GM04503 (cell line): ENCODE measurements at regions not wholly inside any gene's neighbourhood (a gene's known extent, or its start where the extent isn't known, plus 50 kb on each side); places are given as distances from the start of the nearest gene placed in this dataset.
"Not testable (repeated sequence)": the region's sequence is repeated elsewhere in the genome, so short reads cannot be mapped to it uniquely, and the experiment has no call there.

Source experiments
- DNase-seq: peaks from one replicate; pipeline ENCODE4 v3.0.0-alpha.2; 2012; ENCODE audit warnings: low read depth

- no peak for DNase-seq
Measured at GRCh38 chr4:108458681-108459080, 161.7 kb upstream of the RPL34 start.

- DNase-seq = no peak
Measured at GRCh38 chr4:108454227-108454626, 166.1 kb upstream of the RPL34 start.

GRCh38 chr4:108453366-108453765 is 167.0 kb upstream of the RPL34 start:
- no peak for DNase-seq

- DNase-seq = no peak
Measured at GRCh38 chr4:108450236-108450898, 170.0 kb upstream of the RPL34 start.

GRCh38 chr4:108449129-108449528 is 171.2 kb upstream of the RPL34 start:
- DNase-seq = no peak

GRCh38 chr4:108446556-108446955 is 173.8 kb upstream of the RPL34 start:
- DNase-seq = no peak

GRCh38 chr4:108445716-108446115 is 174.7 kb upstream of the RPL34 start:
- DNase-seq = no peak

GRCh38 chr4:108443585-108443984 is 176.8 kb upstream of the RPL34 start:
- no peak for DNase-seq

GRCh38 chr4:108433832-108434231 is 186.5 kb upstream of the RPL34 start:
- no peak for DNase-seq

GRCh38 chr4:108433394-108433793 is 187.0 kb upstream of the RPL34 start:
- DNase-seq = not testable (repeated sequence)

- no peak for DNase-seq
Measured at GRCh38 chr4:108432418-108432817, 188.0 kb upstream of the RPL34 start.

GRCh38 chr4:108431986-108432385 is 188.4 kb upstream of the RPL34 start:
- no peak for DNase-seq

- no peak for DNase-seq
Measured at GRCh38 chr4:108430921-108431320, 189.5 kb upstream of the RPL34 start.

- DNase-seq = no peak
Measured at GRCh38 chr4:108429662-108430061, 190.7 kb upstream of the RPL34 start.

GRCh38 chr4:108428923-108429322 is 191.5 kb upstream of the RPL34 start:
- DNase-seq = no peak

- DNase-seq = no peak
Measured at GRCh38 chr4:108427946-108428485, 192.4 kb upstream of the RPL34 start.

GRCh38 chr4:108426493-108426892 is 193.9 kb upstream of the RPL34 start:
- DNase-seq = no peak

- DNase-seq = peak; percentile 21
Measured at GRCh38 chr4:108425988-108426387, 194.4 kb upstream of the RPL34 start.

GRCh38 chr4:108417923-108418322 is 202.5 kb upstream of the RPL34 start:
- no peak for DNase-seq

- no peak for DNase-seq
Measured at GRCh38 chr4:108416831-108417230, 203.5 kb upstream of the RPL34 start.

GRCh38 chr4:108415389-108415788 is 205.0 kb upstream of the RPL34 start:
- DNase-seq = no peak

- DNase-seq = no peak
Measured at GRCh38 chr4:108411836-108412235, 208.5 kb upstream of the RPL34 start.

GRCh38 chr4:108409691-108410090 is 210.7 kb upstream of the RPL34 start:
- DNase-seq = not testable (repeated sequence)

- no peak for DNase-seq
Measured at GRCh38 chr4:108405586-108405985, 214.8 kb upstream of the RPL34 start.
